Liver (tissue), 8 donors: ENCODE measurements at regions not wholly inside any gene's neighbourhood (a gene's known extent, or its start where the extent isn't known, plus 50 kb on each side); places are given as distances from the start of the nearest gene placed in this dataset.

ENCODE experiments used
- DNase-seq: peaks from one replicate; pipeline ENCODE4 v3.0.0-alpha.2; 2017; ENCODE audit warnings: low spot score
- H3K27ac ChIP-seq, 2 donors: one replicate each; pipeline ENCODE4 v1.7.0; 2013; ENCODE audit warnings: inconsistent platforms in 2 of 2, low read length in 2 of 2, control low read depth in 1 of 2, low read depth in 1 of 2, mild to moderate bottlenecking in 1 of 2
- H3K27me3 ChIP-seq, 4 donors: one replicate each; pipeline versions ENCODE4 v1.6.1 to v1.7.0; 2013; ENCODE audit warnings: low read length in 3 of 4, inconsistent platforms in 1 of 4, mild to moderate bottlenecking in 1 of 4, moderate library complexity in 1 of 4; ENCODE audit not compliant: control insufficient read depth in 4 of 4, insufficient read depth in 4 of 4
- H3K36me3 ChIP-seq, 4 donors: one replicate each; pipeline versions ENCODE4 v1.6.1 to v1.7.0; 2013; ENCODE audit warnings: low read length in 3 of 4, mild to moderate bottlenecking in 3 of 4, low read depth in 1 of 4, moderate library complexity in 1 of 4; ENCODE audit not compliant: control insufficient read depth in 4 of 4, insufficient read depth in 3 of 4
- H3K4me1 ChIP-seq, 4 donors: one replicate each; pipeline versions ENCODE4 v1.6.1 to v1.7.0; 2013; ENCODE audit warnings: low read length in 3 of 4, mild to moderate bottlenecking in 3 of 4, moderate library complexity in 1 of 4; ENCODE audit not compliant: control insufficient read depth in 4 of 4, insufficient read depth in 4 of 4
- H3K4me3 ChIP-seq, 3 donors: one replicate each; pipeline versions ENCODE4 v1.6.1 to v1.7.0; 2013; ENCODE audit warnings: low read length in 3 of 3, control low read depth in 1 of 3, low read depth in 1 of 3, mild to moderate bottlenecking in 1 of 3
- H3K9ac ChIP-seq, 2 donors: one replicate each; pipeline ENCODE4 v1.7.0; 2013; ENCODE audit warnings: low read length in 2 of 2, mild to moderate bottlenecking in 2 of 2, moderate library complexity in 2 of 2, control low read depth in 1 of 2, low read depth in 1 of 2
- H3K9me3 ChIP-seq, 4 donors: one replicate each; pipeline versions ENCODE4 v1.6.1 to v1.7.0; 2013; ENCODE audit warnings: low read length in 3 of 4; ENCODE audit not compliant: control insufficient read depth in 4 of 4
- ATF3 ChIP-seq: IDR thresholded peaks from 2 replicates; pipeline ENCODE4 v1.6.1; 2016; ENCODE audit warnings: antibody characterized with exemption
- EGR1 ChIP-seq, 2 donors: IDR thresholded peaks; 2 replicates each; pipeline ENCODE4 v1.6.1; 2016 to 2018; ENCODE audit warnings: antibody characterized with exemption in 2 of 2, low read depth in 2 of 2
- FOXA1 ChIP-seq: IDR thresholded peaks from 2 replicates; pipeline ENCODE4 v1.6.1; 2016; ENCODE audit warnings: antibody characterized with exemption
- FOXA2 ChIP-seq: IDR thresholded peaks from 2 replicates; pipeline ENCODE4 v1.6.1; 2016; ENCODE audit warnings: antibody characterized with exemption
- GABPA ChIP-seq, 2 donors: IDR thresholded peaks in 1 of 2; conservative IDR thresholded peaks in 1 of 2; 2 replicates each; pipeline ENCODE4 v1.6.1; 2016; ENCODE audit warnings: antibody characterized with exemption in 2 of 2, mild to moderate bottlenecking in 1 of 2, moderate library complexity in 1 of 2
- HNF4G ChIP-seq: IDR thresholded peaks from 2 replicates; pipeline ENCODE4 v1.6.1; 2016; ENCODE audit warnings: antibody characterized with exemption
- JUND ChIP-seq, 2 donors: IDR thresholded peaks; 2 replicates each; pipeline ENCODE4 v1.6.1; 2016; ENCODE audit warnings: antibody characterized with exemption in 2 of 2
- MAX ChIP-seq: IDR thresholded peaks from 2 replicates; pipeline ENCODE4 v1.6.1; 2016; ENCODE audit warnings: antibody characterized with exemption
- NR2F2 ChIP-seq: IDR thresholded peaks from 2 replicates; pipeline ENCODE4 v1.6.1; 2016; ENCODE audit warnings: antibody characterized with exemption
- RAD21 ChIP-seq, 2 donors: IDR thresholded peaks; 2 replicates each; pipeline ENCODE4 v1.6.1; 2016; ENCODE audit warnings: antibody characterized with exemption in 2 of 2, mild to moderate bottlenecking in 2 of 2
- RXRA ChIP-seq, 2 donors: IDR thresholded peaks; 2 replicates each; pipeline ENCODE4 v1.6.1; 2017 to 2018; ENCODE audit warnings: antibody characterized with exemption in 2 of 2, mild to moderate bottlenecking in 1 of 2
- SP1 ChIP-seq: IDR thresholded peaks from 2 replicates; pipeline ENCODE4 v1.6.1; 2018; ENCODE audit warnings: antibody characterized with exemption, mild to moderate bottlenecking
- TAF1 ChIP-seq: conservative IDR thresholded peaks from 2 replicates; pipeline ENCODE4 v1.6.1; 2016; ENCODE audit warnings: antibody characterized with exemption, mild to moderate bottlenecking
- YY1 ChIP-seq: IDR thresholded peaks from 2 replicates; pipeline ENCODE4 v1.6.1; 2016; ENCODE audit warnings: antibody characterized with exemption, mild to moderate bottlenecking
- ZBTB33 ChIP-seq: IDR thresholded peaks from 2 replicates; pipeline ENCODE4 v1.6.1; 2016; ENCODE audit warnings: antibody characterized with exemption
- WGBS: extraction: QIAGEN DNeasy Blood & Tissue Kit; methylation state at CpG from one replicate; pipeline ENCODE4 v1.1.7; 2013; 5-methylcytosine and 5-hydroxymethylcytosine counted together
- TF ChIP-seq, protein P1 (sequence below): fragments of 150-350 bp; IDR thresholded peaks from 2 replicates; pipeline ENCODE4 v1.5.1; 2017; ENCODE audit warnings: improper control_type of control experiment, low read depth, low read length; ENCODE audit not compliant: missing input control
- TF ChIP-seq, protein P2 (sequence below): IDR thresholded peaks from 2 replicates; pipeline ENCODE4 v1.6.1; 2016; ENCODE audit warnings: antibody characterized with exemption, mild to moderate bottlenecking
- donor health status: healthy.
- donor health status: healthy.
- donor health status: healthy.
- donor health status: healthy.
- donor health status: healthy.

DNA sequence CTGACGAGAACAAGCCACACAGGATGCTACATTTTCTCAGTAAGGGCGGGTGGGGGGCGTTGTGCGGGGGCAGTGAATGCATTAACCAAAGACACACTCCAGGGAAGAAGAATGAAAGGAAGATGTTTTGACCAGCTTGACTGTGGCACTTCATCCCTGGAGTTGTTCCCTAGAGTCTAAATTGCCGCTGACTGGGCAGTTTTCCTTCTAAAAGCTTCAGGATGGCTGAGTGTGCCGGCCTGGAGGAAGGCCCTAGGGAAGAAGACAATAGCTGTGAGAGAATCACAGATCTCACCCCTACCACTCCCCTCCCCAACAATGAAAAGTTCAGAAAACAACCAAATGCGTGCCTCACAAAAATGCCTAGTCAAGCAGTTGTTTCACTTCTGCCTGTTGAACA, 67.2 kb downstream of the NKX2-1 start:
- Histone ChIP-seq H3K4me1 (peaks cover 0 to 11% (median 2%) of the 10 kb centered on the region in 4 donors), H3K27me3 (no peaks in the 10 kb centered on the region), H3K4me3 (no peak overlapping the region), H3K9ac (no peak overlapping the region), H3K36me3 (no peaks in the 10 kb centered on the region), H3K9me3 (no peaks in the 10 kb centered on the region), H3K27ac (no peak overlapping the region)
- TF ChIP-seq MAX (no peak), TAF1 (no peak), NR2F2 (no peak), RAD21 (IDR thresholded peaks at IDR 0.05) (no peak), HNF4G (no peak), SP1 (no peak), RXRA (IDR thresholded peaks at IDR 0.05) (no peak), FOXA2 (no peak), EGR1 (IDR thresholded peaks at IDR 0.05; ENCODE audit: low read depth in 2 of 2) (no peak), ZBTB33 (no peak), JUND (IDR thresholded peaks at IDR 0.05) (no peak), GABPA (IDR thresholded peaks at IDR 0.05 in 1 of 2, conservative IDR thresholded peaks at IDR 0.05 in 1 of 2) (no peak), ATF3 (no peak)
- TF ChIP-seq, protein P1, sequence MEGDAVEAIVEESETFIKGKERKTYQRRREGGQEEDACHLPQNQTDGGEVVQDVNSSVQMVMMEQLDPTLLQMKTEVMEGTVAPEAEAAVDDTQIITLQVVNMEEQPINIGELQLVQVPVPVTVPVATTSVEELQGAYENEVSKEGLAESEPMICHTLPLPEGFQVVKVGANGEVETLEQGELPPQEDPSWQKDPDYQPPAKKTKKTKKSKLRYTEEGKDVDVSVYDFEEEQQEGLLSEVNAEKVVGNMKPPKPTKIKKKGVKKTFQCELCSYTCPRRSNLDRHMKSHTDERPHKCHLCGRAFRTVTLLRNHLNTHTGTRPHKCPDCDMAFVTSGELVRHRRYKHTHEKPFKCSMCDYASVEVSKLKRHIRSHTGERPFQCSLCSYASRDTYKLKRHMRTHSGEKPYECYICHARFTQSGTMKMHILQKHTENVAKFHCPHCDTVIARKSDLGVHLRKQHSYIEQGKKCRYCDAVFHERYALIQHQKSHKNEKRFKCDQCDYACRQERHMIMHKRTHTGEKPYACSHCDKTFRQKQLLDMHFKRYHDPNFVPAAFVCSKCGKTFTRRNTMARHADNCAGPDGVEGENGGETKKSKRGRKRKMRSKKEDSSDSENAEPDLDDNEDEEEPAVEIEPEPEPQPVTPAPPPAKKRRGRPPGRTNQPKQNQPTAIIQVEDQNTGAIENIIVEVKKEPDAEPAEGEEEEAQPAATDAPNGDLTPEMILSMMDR, result no peak
- no peak for DNase-seq
- 81% methylated on average over 7 of the region's 7 CpGs for WGBS

- Histone ChIP-seq H3K27ac (no peak overlapping the region), H3K4me1 (peaks cover 0 to 11% (median 2%) of the 10 kb centered on the region in 4 donors), H3K4me3 (no peak overlapping the region), H3K27me3 (no peaks in the 10 kb centered on the region), H3K36me3 (no peaks in the 10 kb centered on the region), H3K9ac (no peak overlapping the region), H3K9me3 (no peaks in the 10 kb centered on the region)
- DNase-seq, result no peak
- no peak for TF ChIP-seq YY1
- TF ChIP-seq SP1, result no peak
- TF ChIP-seq FOXA1, result no peak
- TF ChIP-seq ATF3, result no peak
- TF ChIP-seq, protein P2, sequence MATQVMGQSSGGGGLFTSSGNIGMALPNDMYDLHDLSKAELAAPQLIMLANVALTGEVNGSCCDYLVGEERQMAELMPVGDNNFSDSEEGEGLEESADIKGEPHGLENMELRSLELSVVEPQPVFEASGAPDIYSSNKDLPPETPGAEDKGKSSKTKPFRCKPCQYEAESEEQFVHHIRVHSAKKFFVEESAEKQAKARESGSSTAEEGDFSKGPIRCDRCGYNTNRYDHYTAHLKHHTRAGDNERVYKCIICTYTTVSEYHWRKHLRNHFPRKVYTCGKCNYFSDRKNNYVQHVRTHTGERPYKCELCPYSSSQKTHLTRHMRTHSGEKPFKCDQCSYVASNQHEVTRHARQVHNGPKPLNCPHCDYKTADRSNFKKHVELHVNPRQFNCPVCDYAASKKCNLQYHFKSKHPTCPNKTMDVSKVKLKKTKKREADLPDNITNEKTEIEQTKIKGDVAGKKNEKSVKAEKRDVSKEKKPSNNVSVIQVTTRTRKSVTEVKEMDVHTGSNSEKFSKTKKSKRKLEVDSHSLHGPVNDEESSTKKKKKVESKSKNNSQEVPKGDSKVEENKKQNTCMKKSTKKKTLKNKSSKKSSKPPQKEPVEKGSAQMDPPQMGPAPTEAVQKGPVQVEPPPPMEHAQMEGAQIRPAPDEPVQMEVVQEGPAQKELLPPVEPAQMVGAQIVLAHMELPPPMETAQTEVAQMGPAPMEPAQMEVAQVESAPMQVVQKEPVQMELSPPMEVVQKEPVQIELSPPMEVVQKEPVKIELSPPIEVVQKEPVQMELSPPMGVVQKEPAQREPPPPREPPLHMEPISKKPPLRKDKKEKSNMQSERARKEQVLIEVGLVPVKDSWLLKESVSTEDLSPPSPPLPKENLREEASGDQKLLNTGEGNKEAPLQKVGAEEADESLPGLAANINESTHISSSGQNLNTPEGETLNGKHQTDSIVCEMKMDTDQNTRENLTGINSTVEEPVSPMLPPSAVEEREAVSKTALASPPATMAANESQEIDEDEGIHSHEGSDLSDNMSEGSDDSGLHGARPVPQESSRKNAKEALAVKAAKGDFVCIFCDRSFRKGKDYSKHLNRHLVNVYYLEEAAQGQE, result no peak
- no peak for TF ChIP-seq ZBTB33
- TF ChIP-seq JUND (IDR thresholded peaks at IDR 0.05), result no peak
- no peak for TF ChIP-seq HNF4G
- TF ChIP-seq NR2F2, result no peak
- no peak for TF ChIP-seq GABPA (IDR thresholded peaks at IDR 0.05 in 1 of 2, conservative IDR thresholded peaks at IDR 0.05 in 1 of 2)
- no peak for TF ChIP-seq RXRA (IDR thresholded peaks at IDR 0.05)
- 84% methylated on average over 8 of the region's 8 CpGs for WGBS
These were observed 68.5 kb downstream of the NKX2-1 start for GRCh38 chr14:36451310-36452065.
